Astrocyte (in vitro differentiated cells and primary cell): ENCODE measurements at regions not wholly inside any gene's neighbourhood (a gene's known extent, or its start where the extent isn't known, plus 50 kb on each side); places are given as distances from the start of the nearest gene placed in this dataset.
"Not testable (repeated sequence)": the region's sequence is repeated elsewhere in the genome, so short reads cannot be mapped to it uniquely, and the experiment has no call there.

ENCODE experiments used
- DNase-seq: peaks from one replicate; pipeline ENCODE4 v3.0.0-alpha.2; 2010; ENCODE audit warnings: low read depth
- FAIRE-seq: peaks from 2 replicates; lab custom pipeline; 2011; peaks lifted over from hg19 to GRCh38; lab: Jason Lieb, UNC
- H2AFZ ChIP-seq: 2 replicates; pipeline ENCODE4 v1.6.0; 2012; ENCODE audit warnings: low read depth, low read length, inconsistent platforms
- H3K27ac ChIP-seq: 2 replicates; pipeline ENCODE4 v1.5.1; 2011; ENCODE audit warnings: low read depth, low read length, inconsistent platforms
- H3K27me3 ChIP-seq: 2 replicates; pipeline ENCODE4 v1.6.0; 2011; ENCODE audit warnings: low read length, inconsistent platforms; ENCODE audit not compliant: insufficient read depth
- H3K36me3 ChIP-seq: 2 replicates; pipeline ENCODE4 v1.5.1; 2011; ENCODE audit warnings: low read length, inconsistent platforms; ENCODE audit not compliant: insufficient read depth
- H3K4me1 ChIP-seq: 2 replicates; pipeline ENCODE4 v1.5.1; 2011; ENCODE audit warnings: low read length, inconsistent platforms; ENCODE audit not compliant: insufficient read depth
- H3K4me2 ChIP-seq: 2 replicates; pipeline ENCODE4 v1.6.0; 2012; ENCODE audit warnings: low read length, inconsistent platforms
- H3K4me3 ChIP-seq: 2 replicates; pipeline ENCODE4 v1.5.1; 2011; ENCODE audit warnings: low read depth, mild to moderate bottlenecking, low read length, inconsistent platforms; ENCODE audit not compliant: insufficient read depth
- H3K79me2 ChIP-seq: 2 replicates; pipeline ENCODE4 v1.6.0; 2012; ENCODE audit warnings: mild to moderate bottlenecking, low read length, inconsistent platforms; ENCODE audit not compliant: insufficient read depth
- H3K9ac ChIP-seq: 2 replicates; pipeline ENCODE4 v1.6.0; 2012; ENCODE audit warnings: mild to moderate bottlenecking, low read length, inconsistent platforms
- H3K9me3 ChIP-seq: 2 replicates; pipeline ENCODE4 v1.5.1; 2012; ENCODE audit warnings: low read depth, mild to moderate bottlenecking, low read length, inconsistent platforms; ENCODE audit not compliant: insufficient read depth
- H4K20me1 ChIP-seq: 2 replicates; pipeline ENCODE4 v1.6.0; 2012; ENCODE audit warnings: low read length, inconsistent platforms; ENCODE audit not compliant: insufficient read depth
- H3K27ac Mint-ChIP-seq: one replicate; pipeline ENCODE4 v1.8.0; 2021; ENCODE audit warnings: mild to moderate bottlenecking, mixed read lengths; ENCODE audit not compliant: unreplicated experiment
- H3K27me3 Mint-ChIP-seq: one replicate; pipeline ENCODE4 v1.8.0; 2021; ENCODE audit warnings: low read depth, mixed read lengths; ENCODE audit not compliant: unreplicated experiment
- H3K36me3 Mint-ChIP-seq: one replicate; pipeline ENCODE4 v1.8.0; 2021; ENCODE audit warnings: low read depth, mixed read lengths; ENCODE audit not compliant: unreplicated experiment
- H3K4me1 Mint-ChIP-seq: one replicate; pipeline ENCODE4 v1.8.0; 2021; ENCODE audit warnings: low read depth, mixed read lengths; ENCODE audit not compliant: unreplicated experiment
- H3K4me3 Mint-ChIP-seq: one replicate; pipeline ENCODE4 v1.8.0; 2021; ENCODE audit warnings: mild to moderate bottlenecking, moderate library complexity, mixed read lengths; ENCODE audit not compliant: unreplicated experiment
- H3K9me3 Mint-ChIP-seq: one replicate; pipeline ENCODE4 v1.8.0; 2021; ENCODE audit warnings: mild to moderate bottlenecking, mixed read lengths; ENCODE audit not compliant: unreplicated experiment
- EZH2 ChIP-seq: IDR thresholded peaks from 2 replicates; pipeline ENCODE4 v1.6.1; 2012; ENCODE audit warnings: mild to moderate bottlenecking, low read length, inconsistent platforms; ENCODE audit not compliant: insufficient read depth
- TF ChIP-seq, protein P1 (sequence below): IDR thresholded peaks from 2 replicates; pipeline ENCODE4 v1.5.1; 2011; ENCODE audit warnings: low read depth, mild to moderate bottlenecking, inconsistent platforms, low read length, moderate library complexity; ENCODE audit not compliant: insufficient read depth

DNA sequence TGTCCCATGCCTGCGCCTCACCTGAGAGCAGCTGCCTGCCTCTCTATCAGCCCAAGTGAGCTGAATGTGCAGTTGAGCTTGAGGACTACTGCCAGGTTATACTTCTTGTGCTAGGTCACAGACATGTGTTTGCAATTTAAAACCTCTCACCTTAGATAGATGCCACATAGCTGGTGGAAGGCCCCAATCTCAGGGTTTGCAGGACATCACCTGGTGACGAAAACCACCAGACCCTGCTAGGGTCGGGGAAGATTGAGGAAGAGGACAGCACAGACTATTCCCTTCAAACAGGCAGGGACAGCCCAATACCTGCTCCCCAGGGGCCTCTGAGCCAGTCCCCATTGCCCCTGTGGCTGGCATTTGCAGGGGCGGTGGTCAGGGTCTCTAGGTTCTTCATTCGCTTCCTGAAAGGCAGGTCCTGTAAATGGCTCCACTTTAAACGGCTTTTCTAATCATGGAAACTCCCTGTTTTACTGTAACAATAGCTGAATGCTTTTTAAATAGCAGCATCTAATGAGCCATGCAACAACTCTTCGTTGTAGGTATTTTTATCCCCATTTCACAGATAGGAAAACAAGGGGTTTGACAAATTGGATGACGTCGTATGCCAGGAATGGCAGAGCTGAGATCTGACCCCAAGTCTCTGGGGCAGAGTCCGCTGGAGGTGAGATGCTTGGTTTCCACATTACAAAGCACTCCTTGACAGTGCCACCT, 80.1 kb downstream of the EMX2 start:
- Histone ChIP-seq H3K79me2 (no peaks in the 10 kb centered on the region), H3K9ac (no peak overlapping the region), H3K4me1 (no peaks in the 10 kb centered on the region), H3K27me3 (no peaks in the 10 kb centered on the region), H3K9me3 (no peaks in the 10 kb centered on the region), H3K4me2 (no peak overlapping the region), H4K20me1 (no peaks in the 10 kb centered on the region), H3K4me3 (no peak overlapping the region), H3K36me3 (no peaks in the 10 kb centered on the region), H3K27ac (no peak overlapping the region), H2AFZ (no peak overlapping the region)
- Mint-ChIP-seq H3K36me3 (no peaks in the 10 kb centered on the region), H3K27me3 (peaks cover 40% of the 10 kb centered on the region), H3K4me3 (no peak overlapping the region), H3K4me1 (no peaks in the 10 kb centered on the region), H3K9me3 (peaks cover 5% of the 10 kb centered on the region), H3K27ac (no peak overlapping the region)
- DNase-seq (no peak), FAIRE-seq (no peak)
- TF ChIP-seq EZH2, result no peak
- TF ChIP-seq, protein P1, sequence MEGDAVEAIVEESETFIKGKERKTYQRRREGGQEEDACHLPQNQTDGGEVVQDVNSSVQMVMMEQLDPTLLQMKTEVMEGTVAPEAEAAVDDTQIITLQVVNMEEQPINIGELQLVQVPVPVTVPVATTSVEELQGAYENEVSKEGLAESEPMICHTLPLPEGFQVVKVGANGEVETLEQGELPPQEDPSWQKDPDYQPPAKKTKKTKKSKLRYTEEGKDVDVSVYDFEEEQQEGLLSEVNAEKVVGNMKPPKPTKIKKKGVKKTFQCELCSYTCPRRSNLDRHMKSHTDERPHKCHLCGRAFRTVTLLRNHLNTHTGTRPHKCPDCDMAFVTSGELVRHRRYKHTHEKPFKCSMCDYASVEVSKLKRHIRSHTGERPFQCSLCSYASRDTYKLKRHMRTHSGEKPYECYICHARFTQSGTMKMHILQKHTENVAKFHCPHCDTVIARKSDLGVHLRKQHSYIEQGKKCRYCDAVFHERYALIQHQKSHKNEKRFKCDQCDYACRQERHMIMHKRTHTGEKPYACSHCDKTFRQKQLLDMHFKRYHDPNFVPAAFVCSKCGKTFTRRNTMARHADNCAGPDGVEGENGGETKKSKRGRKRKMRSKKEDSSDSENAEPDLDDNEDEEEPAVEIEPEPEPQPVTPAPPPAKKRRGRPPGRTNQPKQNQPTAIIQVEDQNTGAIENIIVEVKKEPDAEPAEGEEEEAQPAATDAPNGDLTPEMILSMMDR, result no peak

- H3K27ac Mint-ChIP-seq, result no peak overlapping the region
- FAIRE-seq, result no peak
- no peaks in the 10 kb centered on the region for H3K4me1 ChIP-seq
- no peaks in the 10 kb centered on the region for H4K20me1 ChIP-seq
- no peaks in the 10 kb centered on the region for H3K36me3 Mint-ChIP-seq
- H3K27ac ChIP-seq, result no peak overlapping the region
- H3K79me2 ChIP-seq, result no peaks in the 10 kb centered on the region
- no peak overlapping the region for H3K9ac ChIP-seq
- H3K27me3 Mint-ChIP-seq, result peaks cover 18% of the 10 kb centered on the region
- no peaks in the 10 kb centered on the region for H3K36me3 ChIP-seq
- H3K27me3 ChIP-seq, result no peaks in the 10 kb centered on the region
- no peaks in the 10 kb centered on the region for H3K9me3 ChIP-seq
- H3K9me3 Mint-ChIP-seq, result peaks cover 5% of the 10 kb centered on the region
- no peak for TF ChIP-seq EZH2
- TF ChIP-seq, protein P1, result no peak
- DNase-seq, result no peak
- H3K4me1 Mint-ChIP-seq, result no peaks in the 10 kb centered on the region
- H3K4me3 ChIP-seq, result no peak overlapping the region
- no peak overlapping the region for H2AFZ ChIP-seq
- no peak overlapping the region for H3K4me3 Mint-ChIP-seq
- no peak overlapping the region for H3K4me2 ChIP-seq
These were observed 83.7 kb downstream of the EMX2 start for GRCh38 chr10:117626228-117626627.

GRCh38 chr10:117627561-117627960, 85.0 kb downstream of the EMX2 start:
- no peaks in the 10 kb centered on the region for H3K4me1 ChIP-seq
- no peak overlapping the region for H3K4me2 ChIP-seq
- H3K9me3 ChIP-seq, result no peaks in the 10 kb centered on the region
- no peak overlapping the region for H2AFZ ChIP-seq
- no peak for TF ChIP-seq EZH2
- TF ChIP-seq, protein P1, result no peak
- no peak for DNase-seq
- no peaks in the 10 kb centered on the region for H4K20me1 ChIP-seq
- FAIRE-seq, result no peak
- no peak overlapping the region for H3K4me3 ChIP-seq
- no peaks in the 10 kb centered on the region for H3K27me3 ChIP-seq
- H3K9me3 Mint-ChIP-seq, result peaks cover 5% of the 10 kb centered on the region
- no peaks in the 10 kb centered on the region for H3K4me1 Mint-ChIP-seq
- H3K27ac Mint-ChIP-seq, result no peak overlapping the region
- no peak overlapping the region for H3K27ac ChIP-seq
- no peaks in the 10 kb centered on the region for H3K79me2 ChIP-seq
- H3K36me3 ChIP-seq, result no peaks in the 10 kb centered on the region
- no peak overlapping the region for H3K9ac ChIP-seq
- H3K36me3 Mint-ChIP-seq, result no peaks in the 10 kb centered on the region
- no peak overlapping the region for H3K4me3 Mint-ChIP-seq
- H3K27me3 Mint-ChIP-seq, result peaks cover 12% of the 10 kb centered on the region

GRCh38 chr10:117629717-117630116, 87.2 kb downstream of the EMX2 start:
- not testable (repeated sequence) for H3K4me2 ChIP-seq, H3K79me2 ChIP-seq, H3K9me3 ChIP-seq, H3K4me3 Mint-ChIP-seq, H4K20me1 ChIP-seq, H3K36me3 ChIP-seq, FAIRE-seq, H3K27ac ChIP-seq, H3K36me3 Mint-ChIP-seq, H2AFZ ChIP-seq, DNase-seq, H3K4me1 ChIP-seq, H3K9me3 Mint-ChIP-seq, H3K27me3 ChIP-seq, H3K9ac ChIP-seq, H3K4me3 ChIP-seq, H3K4me1 Mint-ChIP-seq
- Mint-ChIP-seq H3K27ac (peak overlapping the region; percentile 14), H3K27me3 (peaks cover 24% of the 10 kb centered on the region)
